D341Med (cell line): ENCODE measurements at regions not wholly inside any gene's neighbourhood (a gene's known extent, or its start where the extent isn't known, plus 50 kb on each side); places are given as distances from the start of the nearest gene placed in this dataset.
"Not testable (repeated sequence)": the region's sequence is repeated elsewhere in the genome, so short reads cannot be mapped to it uniquely, and the experiment has no call there.

Experiments used
- DNase-seq: peaks from one replicate; pipeline ENCODE4 v3.0.0; 2012; ENCODE audit warnings: low spot score

DNA sequence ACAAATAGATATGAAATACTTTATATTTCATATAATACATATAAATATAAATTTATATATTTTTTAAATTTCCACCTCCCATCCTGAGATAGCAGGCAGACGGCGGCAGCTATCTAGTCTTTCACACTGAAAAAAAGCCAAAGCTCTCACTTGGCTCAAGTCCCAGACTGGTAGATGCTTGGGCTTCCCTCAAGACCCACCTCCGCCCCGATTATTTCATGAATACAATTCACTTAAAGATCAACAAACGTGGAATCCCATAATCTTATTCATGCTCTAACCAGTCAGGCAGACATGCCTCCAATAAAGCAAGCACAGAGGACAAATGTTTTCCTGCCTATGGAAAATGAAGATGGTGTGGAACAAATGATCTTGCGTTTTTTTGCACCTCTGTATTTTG is 275.9 kb upstream of the NR2F2 start:
- peak; percentile 51 for DNase-seq

DNA sequence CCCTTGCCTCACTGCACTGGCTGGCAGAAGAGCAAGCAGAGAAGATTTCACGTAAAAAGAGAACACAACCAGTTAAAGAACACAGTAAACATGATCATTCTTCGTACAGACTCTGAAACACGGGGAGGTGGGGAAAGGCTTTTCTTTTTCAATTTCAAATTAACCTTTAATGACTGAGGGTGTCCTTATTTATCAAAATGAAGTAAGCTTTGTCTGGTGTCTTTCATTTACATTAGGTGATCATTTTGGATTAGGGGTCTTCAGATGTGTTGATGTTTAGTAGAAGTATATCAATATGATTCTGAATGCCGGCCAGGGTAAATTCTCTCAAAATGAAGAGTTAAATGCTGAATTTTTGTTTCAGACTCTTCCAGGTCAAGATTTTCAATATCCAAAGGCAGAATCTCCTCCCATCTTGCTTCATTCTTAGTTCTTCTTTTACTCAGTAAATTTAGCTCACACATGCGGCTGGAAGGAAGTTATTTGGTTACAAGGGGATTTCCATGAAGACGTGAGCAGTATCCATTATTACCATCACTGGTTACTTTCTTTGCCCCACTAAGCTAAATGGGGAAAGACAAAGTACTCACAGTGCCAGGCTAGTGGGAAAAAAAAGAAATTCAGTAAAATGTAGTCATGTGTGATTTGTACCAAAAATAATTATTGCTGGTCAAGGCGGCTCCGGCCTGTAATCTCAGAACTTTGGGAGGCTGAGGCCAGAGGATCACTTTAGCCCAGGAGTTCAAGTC is 272.2 kb upstream of the NR2F2 start:
- no peak for DNase-seq

DNA sequence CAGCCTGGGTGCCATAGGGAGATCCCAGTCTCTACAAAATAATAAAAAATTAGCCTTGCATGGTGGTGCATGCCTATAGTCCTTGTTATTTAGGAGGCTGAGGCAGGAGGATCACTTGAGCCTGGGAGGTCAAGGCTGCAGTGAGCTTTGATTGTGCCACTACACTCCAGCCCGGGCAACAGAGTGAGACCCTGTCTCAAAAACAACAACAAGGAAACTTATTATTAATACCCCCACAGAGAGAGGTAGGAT is 271.7 kb upstream of the NR2F2 start:
- not testable (repeated sequence) for DNase-seq

DNA sequence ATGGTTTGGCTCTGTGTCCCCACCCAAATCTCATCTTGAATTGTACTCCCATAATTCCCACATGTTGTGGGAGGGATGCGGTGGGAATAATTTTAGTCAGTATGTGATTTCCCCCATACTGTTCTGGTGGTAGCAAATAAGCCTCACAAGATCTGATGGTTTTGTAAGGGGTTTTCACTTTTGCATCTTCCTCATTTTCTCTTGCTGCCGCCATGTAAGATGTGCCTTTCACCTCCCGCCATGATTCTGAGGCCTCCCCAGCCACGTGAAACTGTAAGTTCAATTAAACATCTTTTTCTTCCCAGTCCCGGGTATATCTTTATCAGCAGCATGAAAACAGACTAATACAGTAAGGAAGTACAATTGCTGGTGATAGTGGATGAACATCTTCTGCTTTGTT is 269.9 kb upstream of the NR2F2 start:
- not testable (repeated sequence) for DNase-seq

DNA sequence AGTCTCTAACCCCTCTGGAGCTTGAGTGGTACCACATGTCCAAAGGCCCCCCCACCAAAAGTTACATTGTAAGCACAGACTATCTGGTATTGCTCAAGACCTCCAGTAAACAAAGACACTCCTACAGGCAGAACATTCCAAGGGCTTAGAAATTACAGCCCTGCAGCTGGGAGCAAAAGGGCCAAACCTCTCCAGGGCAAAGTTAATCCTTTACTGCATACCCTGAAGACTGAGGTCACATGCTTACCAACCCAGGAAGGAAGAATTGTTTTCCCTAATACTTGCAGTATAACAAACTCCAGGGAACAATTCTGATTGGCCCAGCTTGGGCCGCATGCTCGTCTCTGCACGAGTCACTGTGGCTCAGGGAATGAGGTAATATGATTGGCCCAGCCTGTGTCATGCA is 266.1 kb upstream of the NR2F2 start:
- DNase-seq: no peak

DNA sequence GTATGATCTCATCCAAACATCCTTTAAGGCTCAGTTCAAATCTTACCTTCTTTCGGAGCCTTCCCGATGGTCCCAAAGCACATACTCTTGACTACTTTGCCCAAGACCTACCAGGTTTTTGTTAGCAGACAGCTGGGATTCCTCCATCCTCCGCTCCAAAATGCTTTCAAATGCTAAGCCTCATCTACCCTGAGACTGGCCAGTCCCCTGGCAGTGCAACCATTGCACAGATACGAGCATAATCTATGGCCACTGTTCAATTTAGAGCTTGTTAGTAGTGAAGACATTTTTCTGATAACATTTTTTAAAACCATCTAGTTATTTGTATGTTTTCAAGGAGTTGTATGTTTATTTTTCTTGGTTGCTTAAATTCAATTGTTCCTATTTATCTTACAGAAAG is 264.4 kb upstream of the NR2F2 start:
- DNase-seq: no peak

DNA sequence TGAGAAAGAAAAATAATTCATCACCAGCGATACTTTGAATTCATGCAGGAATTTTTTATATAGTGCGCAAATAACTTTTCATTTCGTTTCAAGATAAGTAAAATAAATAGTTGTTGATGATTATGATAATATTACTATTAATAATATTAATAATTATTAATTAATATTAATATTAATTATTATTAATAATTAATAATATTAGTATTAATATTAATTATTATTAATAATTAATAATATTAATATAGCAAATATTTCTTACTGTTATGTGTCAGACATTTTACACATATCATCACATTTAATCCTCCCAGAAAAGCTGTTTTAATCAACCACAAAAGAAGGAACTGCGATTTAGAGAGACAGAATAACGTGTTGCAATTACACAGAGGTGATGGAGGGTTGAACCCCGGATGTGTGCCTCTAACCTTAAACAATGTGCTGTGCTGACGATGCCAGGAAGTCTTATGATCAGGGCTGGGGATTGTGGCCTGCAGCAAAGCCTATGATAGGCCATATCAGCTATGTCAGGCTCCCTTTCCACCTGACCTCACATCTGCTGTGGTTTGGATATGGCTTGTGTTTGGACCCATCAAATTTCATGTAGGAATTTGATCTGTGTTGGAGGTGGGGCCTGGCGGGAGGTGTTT is 263.5 kb upstream of the NR2F2 start:
- DNase-seq: no peak

DNA sequence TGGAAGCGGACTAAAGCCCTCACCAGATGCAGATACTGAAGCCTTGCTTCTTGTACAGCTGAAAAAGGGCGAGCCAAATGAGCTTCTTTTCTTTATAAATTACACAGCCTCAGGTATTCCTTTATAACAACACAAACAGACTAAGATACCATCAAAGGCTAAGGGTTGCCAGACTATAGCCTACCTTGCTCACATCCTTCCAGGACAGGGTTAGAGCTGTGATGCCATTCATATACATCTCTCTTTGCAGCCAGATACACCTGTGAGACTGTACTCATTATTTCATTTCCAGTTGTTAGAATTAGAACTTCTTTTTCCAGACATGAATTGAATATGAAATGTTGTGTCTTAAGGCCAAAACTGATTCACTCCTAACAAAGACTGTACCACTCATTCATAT is 262.8 kb upstream of the NR2F2 start:
- no peak for DNase-seq

DNA sequence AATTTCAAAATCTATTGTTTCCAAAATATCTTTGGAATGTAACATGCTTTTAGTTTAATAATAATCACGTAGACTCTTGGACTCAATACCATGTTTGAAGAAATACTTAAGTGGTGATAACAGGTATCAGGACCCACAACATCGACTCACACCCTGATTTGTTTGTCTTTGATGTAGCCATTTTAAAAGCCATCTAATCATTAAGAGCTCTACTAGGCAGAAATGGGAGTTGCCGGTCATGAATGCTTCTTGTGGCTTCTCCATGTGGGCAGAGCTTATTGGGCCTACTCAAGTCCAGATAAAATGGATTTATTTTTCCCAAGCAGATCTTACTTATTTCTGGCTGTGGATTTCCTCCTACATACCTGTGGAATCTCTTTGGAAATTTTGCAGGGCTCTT is 261.6 kb upstream of the NR2F2 start:
- DNase-seq: no peak

DNA sequence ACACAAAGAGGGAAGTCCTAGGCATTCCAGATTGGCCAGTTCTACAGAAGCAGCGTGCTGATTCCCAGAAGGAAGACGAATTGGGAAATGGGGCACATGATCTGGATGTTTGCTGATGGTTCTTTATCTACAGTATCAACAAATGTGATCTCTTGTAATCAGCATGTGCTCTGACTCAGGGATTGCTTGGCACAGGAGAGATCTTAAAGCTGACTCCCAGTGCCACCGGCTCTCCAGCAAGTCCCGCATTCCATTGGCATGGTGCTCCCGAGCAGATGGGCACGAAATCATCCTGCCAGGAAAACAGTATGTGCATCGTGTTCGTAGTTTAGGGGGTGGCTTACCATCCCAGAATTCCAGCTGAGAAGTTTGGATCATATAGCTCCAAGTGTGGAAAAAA is 259.9 kb upstream of the NR2F2 start:
- DNase-seq: no peak

DNA sequence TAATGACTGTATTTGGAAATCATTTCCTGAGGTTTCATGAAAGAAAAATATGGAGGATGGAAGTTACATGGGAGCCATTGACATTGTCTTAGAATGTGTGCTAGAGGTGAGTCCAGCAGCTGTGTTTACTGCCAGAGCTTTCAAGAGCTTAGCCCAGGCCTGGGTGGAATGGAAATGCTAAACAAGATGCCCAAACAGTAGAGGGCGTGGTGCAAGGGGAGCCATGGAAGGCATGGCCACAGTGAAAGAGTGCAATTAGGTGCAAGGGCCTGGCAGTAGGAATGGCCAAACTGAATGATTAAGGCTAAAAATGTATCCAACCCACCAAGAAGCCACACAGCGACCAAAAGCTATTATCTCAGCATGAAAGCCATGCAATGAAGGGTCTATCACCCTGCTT is 257.7 kb upstream of the NR2F2 start:
- DNase-seq: no peak

DNA sequence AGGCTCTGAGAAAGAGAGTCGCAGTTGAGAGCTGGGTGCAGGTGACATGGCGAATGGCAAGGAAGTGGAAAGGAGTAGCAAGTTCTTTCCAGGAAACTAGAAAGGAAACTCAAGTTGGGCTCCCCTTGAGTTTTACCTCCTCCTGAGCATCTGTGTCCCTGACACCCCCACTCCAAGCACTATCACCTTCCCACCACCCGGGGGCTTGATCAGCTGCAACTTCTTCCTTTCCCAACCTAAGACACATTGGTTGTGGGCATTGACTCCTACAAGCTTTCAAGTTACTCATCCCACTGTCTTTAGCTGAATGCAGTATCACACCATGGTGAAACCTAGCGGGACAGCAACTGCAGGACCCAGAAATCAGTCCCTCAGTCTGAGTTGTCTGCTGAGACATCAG is 256.6 kb upstream of the NR2F2 start:
- DNase-seq: no peak

DNA sequence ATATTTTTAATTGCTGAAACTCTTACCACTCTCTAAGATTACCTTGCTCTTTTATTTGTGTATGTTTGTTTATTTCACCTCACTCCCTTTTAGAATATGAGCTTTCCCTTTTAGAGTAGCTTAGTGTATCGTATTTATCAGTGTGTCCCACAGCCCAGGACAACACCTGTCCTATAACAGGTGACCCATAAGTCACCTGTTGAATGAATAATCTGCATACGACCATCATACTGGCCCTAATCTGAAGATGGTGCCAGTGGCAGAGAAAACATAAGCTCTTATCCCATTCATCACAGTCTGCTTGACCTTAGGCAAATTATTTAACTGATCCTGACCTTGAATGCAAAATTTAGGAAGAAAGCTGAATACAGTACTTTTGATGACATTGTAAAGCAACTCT is 254.6 kb upstream of the NR2F2 start:
- DNase-seq: no peak

DNA sequence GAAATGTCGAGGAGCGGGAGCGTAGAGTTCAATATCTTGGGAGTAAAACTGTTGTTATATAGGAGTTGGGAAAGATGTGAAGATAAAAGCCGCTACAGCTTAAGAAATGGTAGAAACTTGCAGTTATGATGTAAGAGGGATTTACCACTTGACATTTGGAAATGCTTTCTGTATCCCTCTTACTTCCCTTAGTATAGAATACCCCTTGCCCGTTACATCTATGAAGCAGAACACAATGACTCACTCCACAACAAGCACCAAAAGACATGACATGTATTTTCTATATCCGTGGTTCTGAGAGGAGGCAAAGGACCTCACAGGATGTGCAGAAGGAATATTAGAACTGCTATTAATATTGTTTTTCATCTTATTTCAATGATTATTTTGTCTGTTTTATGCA is 254.2 kb upstream of the NR2F2 start:
- no peak for DNase-seq

DNA sequence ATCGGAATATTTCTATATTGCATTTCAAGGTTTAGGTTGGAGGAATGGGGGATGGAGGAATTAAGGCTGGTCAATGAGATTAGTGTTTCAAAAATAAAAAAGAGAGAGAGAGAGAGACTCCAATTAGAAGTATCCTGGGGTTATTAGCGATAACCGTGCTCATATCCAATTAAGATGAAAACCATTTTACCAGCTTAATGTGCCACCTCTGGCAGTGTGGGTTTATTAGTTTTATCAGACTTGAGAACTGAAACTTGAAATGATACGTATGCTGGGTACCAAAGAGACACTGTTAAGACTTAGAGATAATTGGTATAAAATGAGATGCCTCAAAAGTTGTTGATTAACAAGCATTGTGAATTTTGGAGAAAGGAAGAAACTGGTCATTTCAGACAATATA is 251.5 kb upstream of the NR2F2 start:
- DNase-seq: no peak

DNA sequence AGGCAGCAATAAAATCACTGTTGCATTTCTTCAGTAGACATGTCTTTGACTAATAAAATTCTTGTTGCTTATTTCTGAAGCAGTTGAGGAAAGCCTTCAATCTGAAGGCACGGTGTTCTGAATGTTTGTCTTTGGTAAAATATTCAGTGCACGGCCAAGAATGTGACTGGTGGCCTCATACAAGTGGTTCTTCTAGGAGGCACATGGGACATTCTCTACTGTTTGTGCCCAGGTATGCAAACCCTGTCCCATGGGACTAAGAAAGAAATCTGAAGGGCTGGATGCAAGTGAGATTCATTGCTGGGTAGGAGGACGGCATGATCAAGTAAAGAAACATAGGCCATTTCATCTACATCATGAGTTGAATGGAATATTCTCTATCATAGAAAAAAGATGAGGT is 250.6 kb upstream of the NR2F2 start:
- no peak for DNase-seq

DNA sequence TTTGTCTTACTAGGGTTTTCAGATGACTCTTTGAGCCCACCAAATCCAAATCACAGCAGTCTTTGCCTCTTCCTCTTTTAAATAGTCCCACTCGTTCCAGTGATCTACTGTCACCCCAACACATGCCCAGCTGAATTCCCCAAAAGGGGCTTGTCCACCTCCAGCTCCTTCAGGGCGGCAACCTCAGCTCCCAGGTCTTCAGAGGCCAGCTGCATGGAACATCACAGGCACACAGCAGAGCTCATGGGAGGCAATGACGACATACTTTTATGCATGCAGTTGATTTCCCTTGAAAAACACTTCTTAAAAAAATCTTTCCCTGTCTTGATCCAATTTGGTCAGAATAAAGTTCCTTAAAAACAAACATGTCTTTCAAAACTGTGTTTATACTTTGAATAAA is 244.3 kb upstream of the NR2F2 start:
- no peak for DNase-seq

DNA sequence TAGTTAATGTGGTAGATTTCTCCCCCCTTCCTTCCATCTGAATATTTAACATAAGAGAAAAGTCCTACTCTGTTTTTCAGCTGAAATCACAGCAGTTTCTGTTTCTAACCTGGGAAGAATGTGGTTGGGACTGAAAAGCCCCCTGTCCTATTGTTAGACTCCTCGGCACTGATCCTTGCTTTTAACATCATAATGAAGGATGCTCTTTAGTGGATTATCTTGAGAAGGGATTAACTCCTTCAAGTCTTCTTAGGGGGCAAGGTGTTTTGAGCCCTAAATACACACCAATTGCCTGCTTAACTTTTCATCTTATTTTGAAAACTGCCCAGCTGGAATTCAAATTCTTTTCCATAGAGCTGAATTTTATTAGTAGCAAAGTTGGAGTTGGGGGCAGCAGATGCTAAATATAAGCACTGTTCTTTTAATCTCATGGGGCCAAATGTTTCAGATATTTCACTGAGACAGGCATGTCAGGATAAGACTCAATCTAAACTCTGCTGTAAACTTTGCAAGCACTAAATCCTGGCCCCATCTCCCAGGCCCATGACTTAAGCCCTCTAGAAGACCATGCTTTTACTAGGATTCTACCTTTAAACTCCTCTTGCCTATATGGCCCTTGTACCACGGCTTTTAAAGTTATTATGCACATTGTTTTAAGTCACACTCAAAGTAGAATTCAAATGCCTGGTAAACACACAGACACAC is 243.2 kb upstream of the NR2F2 start:
- DNase-seq: peak; percentile 42

DNA sequence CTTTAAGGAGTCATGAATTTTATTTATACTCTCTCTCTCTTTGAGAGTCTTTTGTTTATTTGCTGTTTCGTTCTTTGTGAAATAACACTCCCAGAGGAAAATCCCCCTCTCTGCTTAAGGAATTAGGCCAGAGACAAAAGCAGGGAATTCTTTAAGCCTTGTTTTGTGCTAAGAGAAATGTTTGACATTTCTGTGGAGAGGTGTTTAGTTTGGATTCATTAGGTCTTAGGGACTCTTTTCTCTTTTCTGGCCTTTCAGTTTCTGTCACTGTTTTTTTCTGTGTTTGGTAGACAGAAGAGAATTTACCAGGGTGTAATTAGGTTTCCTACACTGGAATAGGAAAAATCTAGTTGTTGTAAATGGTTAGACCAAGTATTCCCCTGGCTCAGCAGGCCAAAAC is 241.8 kb upstream of the NR2F2 start:
- no peak for DNase-seq

DNA sequence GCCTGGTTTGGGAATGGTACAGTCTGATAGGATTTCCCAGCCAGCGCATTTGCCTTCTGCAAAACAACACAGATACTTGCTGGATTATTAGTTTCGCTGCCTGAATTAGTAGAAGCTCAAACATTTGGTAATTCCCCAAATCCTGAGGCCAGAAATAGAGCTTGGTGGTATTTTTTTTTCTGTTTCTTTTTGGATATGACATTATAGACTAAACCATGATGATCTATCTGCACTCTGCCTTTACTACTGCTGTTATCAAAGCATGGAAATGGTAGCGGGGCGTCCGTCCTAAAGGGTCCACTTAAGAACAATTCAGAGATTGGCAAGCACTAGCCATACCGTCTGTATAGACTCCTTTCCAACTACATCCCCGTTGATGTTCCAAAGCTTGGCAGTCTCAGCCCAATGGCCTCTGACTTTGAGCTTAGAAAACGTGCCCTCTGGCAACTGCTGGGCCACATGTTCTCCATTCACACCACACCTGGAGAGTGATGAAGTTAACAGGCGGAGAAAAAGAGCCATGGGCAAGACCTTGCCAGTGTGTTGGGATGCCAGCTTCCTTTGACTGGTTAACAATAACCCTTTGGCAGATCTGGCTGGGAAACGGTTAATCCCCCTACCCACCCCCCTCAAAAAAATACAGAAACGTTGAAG is 241.0 kb upstream of the NR2F2 start:
- no peak for DNase-seq

DNA sequence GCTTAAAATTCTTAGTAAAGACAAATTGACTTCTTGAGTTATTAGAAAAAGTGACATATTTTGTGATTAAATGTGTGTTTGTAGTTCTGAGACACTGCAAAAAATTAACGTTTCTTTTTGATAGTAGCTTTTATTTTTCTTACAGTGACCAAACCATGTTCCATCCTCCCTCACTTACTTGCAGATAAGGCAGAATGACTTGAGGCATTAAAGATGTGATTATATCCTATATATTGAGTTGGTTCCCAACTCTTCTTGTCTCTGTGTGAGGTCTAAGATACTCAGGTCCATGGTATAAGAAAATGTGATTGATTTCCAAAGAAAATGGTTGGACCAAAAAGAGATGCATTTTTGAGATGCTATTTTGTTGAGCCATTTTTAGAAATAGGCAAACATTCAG is 238.3 kb upstream of the NR2F2 start:
- no peak for DNase-seq

DNA sequence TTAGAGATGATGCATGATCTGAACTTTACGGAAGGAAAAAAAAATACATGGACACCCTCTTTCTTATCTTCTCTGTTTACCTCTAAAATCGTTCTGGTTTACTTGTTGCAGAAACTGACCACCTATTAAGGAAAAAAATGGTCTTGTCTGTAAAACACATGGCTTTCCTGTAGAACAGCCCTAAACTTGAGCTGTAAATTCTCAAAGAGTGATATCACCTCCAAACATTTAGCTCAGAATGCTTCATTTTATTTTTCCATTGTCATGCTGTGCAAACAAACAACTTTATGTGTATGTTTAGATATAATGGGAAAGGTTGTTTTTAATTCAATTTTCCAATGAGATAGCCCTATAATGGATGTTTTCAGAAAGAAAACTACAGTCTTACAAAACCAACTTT is 237.4 kb upstream of the NR2F2 start:
- DNase-seq: no peak

DNA sequence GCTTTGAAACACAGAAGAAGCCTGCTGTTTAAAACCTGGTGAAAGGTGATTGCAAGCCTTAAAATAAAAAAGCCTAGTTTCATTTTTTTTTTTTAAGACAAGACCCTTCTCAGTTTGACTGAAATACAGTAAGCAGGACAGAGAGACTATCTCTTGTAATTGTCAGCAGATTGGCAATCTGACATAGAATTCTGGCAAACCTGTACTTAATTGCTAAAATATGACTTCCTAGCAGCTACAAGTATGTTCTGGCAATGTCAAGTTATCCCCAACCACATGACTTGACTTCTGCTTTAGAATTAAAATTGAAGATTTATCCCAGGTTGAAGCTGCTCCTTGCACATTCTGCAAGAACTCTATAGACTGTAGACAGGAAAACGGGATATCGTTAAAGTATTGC is 232.8 kb upstream of the NR2F2 start:
- DNase-seq: no peak
